ENCODE measurements at regions not wholly inside any gene's neighbourhood (a gene's known extent, or its start where the extent isn't known, plus 50 kb on each side); places are given as distances from the start of the nearest gene placed in this dataset.

DNA sequence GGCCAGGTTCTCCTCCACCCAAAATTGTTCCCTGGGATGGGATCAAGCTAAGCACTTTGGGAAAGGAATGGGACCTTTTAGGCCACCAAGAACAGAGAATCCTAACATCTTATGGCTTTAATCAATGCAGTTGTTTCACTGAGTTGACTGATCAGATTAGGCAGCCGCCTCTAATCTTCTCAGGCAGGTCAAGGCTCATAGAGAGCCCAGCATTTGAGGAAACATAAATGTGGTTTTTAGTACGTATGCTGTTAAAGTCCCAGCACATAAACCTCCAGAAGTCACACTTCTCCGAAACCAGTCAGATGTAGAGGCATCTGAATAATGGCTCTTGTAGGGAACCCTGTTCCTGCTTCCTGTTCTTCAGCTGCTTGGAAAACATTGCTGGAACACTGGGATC is 99.5 kb upstream of the RMDN2 start:
- no peak for TF ChIP-seq POLR2A (IDR thresholded peaks at IDR 0.05)
- TF ChIP-seq, protein P1, sequence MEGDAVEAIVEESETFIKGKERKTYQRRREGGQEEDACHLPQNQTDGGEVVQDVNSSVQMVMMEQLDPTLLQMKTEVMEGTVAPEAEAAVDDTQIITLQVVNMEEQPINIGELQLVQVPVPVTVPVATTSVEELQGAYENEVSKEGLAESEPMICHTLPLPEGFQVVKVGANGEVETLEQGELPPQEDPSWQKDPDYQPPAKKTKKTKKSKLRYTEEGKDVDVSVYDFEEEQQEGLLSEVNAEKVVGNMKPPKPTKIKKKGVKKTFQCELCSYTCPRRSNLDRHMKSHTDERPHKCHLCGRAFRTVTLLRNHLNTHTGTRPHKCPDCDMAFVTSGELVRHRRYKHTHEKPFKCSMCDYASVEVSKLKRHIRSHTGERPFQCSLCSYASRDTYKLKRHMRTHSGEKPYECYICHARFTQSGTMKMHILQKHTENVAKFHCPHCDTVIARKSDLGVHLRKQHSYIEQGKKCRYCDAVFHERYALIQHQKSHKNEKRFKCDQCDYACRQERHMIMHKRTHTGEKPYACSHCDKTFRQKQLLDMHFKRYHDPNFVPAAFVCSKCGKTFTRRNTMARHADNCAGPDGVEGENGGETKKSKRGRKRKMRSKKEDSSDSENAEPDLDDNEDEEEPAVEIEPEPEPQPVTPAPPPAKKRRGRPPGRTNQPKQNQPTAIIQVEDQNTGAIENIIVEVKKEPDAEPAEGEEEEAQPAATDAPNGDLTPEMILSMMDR (IDR thresholded peaks at IDR 0.05 in 8 of 11, conservative IDR thresholded peaks at IDR 0.05 in 3 of 11): no peak
